KG1 (cell line): ENCODE measurements at regions not wholly inside any gene's neighbourhood (a gene's known extent, or its start where the extent isn't known, plus 50 kb on each side); places are given as distances from the start of the nearest gene placed in this dataset.
"Not testable (repeated sequence)": the region's sequence is repeated elsewhere in the genome, so short reads cannot be mapped to it uniquely, and the experiment has no call there.

Experiments used
- DNase-seq: peaks from one replicate; lab custom pipeline; 2025; lab: John Stamatoyannopoulos, UW

DNA sequence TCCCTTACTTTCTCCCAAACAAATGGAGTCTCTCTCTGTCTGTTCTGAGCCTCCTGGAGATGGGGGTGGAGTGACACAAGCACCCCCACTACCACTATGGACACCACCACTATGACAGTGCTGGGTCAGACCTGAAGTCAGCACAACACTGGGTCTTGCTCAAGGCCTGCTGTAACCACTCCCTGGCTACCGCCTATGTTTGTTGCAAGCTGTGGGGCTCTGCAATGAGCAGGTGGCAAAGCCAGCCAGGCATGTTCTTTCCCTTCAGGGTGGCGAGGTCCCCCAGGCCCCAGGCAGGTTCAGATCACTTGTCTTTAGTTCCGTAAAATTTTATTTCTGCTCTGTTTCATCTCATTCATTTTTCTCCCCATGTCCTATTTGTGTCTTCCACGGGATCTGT lies 349.8 kb downstream of the TMEM121 start:
- DNase-seq, result no peak

DNA sequence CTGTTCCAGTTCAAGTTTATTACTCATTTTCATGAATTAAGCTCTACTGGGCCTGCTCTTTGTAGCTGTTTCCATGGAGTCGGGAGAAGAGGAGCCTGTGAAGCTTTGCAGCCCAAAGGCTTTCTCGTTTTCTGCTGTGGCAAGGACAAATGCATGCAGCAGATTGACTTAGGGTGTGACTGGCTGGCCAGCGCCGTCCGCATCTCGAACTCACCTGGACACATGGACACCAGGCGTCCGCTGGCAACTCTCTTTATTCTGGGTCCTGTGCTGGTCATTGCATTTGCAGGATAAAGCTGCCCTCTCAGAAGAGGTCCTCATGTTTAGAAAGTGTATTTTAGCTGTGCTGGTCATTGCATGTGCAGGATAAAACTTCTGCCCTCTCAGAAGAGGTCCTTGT lies 350.4 kb downstream of the TMEM121 start:
- DNase-seq, result no peak

DNA sequence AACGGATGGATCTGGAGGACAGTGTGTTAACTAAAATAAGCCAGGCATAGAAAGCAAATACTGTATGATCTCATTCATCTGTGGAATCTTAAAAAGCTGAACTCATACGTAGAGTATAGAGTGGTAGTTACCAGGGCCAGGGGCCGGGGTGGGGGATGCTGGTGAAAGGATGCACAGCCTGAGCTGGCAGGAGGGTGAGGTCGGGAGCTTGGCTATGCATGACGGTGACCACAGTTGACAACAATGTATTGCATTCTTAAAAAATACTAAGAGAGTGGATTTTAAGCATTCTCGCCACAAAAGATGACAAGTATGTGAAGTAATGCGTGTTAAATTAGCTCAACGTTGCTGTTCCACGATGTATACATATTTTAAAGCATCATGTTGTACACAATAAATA lies 351.3 kb downstream of the TMEM121 start:
- no peak for DNase-seq

DNA sequence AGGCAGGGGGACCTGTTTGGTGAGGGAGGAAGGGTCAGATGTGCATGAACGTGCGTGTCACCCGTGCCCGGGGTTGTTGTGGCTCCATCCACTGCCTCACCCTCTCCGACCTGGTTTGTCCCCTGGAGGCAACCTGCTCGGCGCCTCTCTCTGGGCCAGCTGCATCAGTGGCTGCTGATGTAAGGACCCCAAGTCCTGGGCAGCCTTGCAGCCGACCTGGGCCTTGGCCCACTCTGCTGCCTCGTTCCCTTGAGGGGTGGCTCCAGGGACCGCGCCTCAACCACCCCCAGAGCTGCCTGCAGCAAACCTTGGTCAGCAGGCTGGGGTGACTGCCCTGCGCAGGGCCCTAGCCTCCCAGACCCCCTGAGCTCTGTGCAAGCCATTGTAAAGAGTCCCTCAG lies 351.7 kb downstream of the TMEM121 start:
- DNase-seq, result no peak

DNA sequence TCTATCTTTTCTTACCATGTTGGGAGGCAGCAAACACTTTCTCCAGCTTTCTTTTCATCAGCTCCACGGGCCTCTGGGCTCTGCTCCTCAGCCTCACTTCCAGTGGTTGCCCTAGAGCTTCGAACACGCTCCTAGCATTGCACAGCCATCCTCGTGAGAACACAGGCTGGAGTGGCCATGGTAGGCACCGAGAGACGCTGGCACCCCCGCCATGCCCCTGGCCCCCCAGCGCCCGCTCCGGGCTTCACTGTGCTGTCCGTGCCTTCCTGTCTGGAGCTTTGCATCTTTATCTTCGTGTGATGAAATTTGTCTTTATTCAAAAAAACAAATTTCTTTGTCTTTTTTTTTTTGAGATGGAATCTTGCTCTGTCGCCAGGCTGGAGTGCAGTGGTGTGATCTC lies 352.2 kb downstream of the TMEM121 start:
- no peak for DNase-seq

DNA sequence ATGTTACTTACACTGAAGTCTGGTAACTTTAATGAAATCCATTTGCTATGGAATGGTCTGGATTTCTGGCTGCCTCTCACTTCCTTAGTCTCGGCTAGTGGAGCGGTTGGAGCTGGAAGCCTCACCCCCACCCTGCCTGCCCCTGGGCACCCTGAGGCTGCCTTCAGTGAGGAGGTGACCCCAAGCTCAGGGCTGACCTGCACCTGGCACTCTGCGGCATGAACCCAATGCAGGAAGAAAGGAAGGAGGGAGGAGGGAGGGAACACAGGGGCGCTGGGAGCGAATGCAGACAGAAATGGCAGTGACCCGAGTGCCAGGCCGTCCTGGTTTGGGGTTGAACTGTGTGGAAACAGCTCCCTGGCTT lies 353.1 kb downstream of the TMEM121 start:
- DNase-seq, result no peak

DNA sequence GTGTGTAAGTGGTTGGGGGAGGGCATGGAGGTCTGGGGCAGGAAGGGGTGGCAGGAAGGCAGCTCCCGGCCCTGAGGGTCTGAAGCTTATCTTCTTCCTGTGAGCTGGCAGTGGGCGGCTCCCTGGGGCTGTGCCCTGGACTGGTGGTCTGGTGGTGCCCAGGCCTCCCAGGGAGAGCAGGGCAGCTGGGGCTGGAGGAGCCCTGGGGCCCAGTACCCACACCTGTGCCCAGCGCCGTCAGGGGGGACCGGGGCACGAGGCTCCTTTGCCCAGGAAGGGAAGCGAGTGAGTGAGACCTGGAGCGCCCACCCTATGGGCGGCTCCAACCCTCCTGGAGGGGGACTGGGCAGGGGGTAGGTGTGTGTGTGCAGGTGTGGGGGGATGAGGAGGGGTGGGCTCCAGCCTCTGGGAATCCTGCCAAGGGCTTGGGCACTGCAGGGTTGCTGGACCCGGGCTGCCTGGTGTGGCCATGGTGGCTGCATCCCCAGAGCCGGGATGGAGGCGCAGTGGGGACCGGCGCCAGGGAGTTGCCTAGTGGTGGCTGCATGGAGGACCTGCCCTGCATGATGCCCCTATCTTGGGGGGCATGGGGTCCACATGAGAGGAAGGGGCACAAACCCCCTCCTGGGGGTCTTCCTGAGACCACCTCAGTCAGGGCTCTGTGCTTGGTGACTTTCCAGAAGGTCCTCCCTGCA lies 353.6 kb downstream of the TMEM121 start:
- peak; percentile 77 for DNase-seq

DNA sequence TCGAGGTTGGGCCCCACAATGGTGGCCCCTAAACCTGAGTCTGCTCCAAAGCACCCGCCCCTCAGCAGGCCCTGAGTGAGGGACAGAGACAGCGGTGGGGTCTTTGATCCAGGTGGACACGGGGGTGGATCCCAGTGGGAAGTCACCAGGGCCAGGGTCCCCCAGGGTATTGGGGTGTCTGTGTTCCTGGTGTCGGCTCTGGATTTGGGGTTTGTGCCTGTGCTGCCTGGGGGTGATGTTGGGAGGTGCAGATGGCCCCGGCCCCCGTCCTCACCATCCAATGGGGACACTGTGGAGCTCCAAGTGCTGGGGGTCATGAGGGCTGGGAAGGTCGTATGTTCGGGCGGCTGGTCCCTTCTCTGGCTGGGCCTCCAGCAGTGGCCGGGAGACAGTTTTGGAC lies 354.2 kb downstream of the TMEM121 start:
- no peak for DNase-seq

DNA sequence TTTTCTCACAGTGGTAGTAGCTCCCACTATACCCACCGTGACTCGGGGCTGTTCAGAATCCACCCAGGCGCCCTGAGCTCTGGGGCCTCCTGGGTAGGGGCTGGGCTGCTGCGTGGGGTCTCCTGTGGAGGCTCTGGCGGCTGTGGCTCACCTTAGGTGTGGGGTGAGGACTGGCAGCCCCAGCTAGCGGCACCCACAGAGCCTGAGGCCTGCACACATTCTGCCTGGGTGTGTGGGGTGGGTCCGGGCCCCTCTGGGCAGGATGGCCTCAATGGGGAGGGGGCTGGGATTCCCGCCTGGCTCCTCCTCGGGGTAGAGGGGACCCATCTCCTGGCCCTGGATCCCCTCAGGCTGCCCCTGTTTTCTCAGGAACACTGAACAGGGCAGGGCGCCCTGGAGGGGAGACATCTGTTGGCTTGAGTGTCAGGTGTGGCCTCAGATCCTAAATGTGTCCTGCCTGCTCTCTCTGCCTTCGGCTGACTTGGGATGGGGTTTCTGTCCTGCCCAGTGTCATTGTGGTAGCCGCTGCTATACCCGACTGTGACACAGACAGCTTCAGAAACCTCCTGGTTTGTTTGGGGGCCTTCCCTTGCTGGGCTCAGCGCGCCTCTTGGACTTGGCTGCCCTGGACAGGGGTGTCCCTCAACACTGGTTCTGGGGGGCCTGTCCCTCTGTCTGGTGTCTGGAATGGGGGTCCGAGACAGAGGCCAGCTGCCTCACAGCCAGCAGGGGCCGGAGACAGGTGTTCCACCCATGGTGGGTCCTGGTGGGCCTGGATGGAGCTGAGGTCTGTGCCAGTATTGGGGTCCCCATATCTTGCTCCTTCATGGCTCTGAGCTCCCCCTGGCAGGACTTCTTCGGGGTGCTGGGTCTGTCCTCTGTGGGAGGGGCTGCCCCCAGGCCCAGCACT lies 354.9 kb downstream of the TMEM121 start:
- no peak for DNase-seq

DNA sequence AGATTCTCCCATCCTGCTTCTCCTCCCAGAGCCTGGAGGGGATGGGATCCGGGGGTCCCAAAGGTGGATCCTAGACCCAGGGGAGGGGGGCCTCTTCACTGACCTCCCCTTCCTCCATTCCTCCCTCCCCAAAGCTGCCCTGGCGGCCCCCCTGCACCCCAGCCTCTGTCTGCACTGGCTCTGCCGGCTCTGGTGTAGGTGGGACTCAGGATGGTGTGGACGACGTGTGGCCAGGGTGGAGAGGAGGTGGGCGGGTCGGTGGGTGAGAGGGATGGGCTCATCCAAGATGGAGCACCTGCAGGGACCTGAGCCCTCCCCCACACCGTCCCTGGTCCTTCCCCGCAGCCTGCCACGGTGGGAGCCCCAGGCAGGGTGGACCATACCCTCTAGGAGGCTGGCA lies 355.6 kb downstream of the TMEM121 start:
- DNase-seq, result not testable (repeated sequence)

DNA sequence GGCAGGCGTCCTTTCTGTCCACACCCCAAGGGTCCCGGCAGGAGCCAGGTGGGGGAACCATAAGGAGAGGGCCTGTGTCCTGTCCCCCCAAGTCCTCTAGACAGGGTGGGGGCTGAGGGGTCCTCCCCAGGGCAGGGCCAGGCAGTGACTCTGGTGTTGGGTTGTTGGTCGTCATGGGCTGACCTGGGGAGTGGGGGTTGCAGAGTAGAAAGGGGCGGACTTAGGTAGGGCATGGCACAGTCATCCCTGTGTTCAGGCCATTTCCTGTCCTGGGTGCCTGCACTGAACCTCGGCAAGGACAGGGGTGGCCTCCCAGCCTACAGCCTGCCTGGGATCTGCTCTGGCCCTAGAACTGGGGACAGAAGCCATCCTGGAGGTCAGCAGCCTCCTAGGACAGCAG lies 356.2 kb downstream of the TMEM121 start:
- no peak for DNase-seq

DNA sequence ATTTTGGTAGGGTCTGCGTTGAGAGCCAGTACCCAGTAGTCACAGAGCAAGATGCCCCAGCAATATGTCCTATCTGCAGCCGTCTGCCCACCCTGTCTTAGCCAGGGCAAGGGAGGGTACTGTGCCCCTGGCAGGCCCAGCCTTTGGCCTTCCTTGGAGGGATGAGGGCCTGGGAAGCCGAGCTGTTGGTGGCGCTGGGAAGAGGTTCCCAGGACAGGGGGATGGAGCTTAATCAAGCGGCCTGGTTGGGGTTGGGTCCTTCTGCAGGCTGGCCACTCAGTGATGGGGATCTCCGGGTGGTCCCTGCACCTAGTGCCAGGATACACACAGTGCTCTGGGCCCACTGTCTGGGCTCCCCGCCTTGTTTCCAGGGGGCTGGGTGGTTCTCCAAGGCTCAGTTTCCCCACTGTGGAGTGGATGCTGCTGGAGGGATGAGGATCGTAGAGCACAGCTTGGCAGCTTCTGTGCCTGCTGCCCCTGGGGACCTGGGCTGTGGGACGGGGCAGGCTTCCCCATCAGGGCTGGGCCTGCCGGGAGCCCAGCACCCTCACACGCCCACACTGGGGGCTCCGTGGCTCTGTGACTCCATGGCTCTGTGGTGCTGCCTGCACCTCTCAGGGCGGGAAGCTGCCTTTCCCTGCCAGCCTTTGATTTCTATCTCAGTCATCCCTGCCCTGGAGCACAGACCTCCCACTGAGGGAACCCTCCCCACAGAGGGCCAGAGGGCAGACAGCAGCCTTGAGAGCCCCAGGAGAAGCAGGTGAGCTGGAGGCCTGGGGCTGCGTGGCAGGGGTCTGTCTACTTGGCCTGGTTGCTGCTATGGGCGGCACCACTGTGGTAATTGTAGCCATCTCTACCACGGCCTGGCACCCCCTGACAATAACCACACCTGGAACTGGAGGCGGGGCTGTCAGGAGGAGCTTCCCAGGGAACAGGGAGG lies 357.0 kb downstream of the TMEM121 start:
- no peak for DNase-seq

DNA sequence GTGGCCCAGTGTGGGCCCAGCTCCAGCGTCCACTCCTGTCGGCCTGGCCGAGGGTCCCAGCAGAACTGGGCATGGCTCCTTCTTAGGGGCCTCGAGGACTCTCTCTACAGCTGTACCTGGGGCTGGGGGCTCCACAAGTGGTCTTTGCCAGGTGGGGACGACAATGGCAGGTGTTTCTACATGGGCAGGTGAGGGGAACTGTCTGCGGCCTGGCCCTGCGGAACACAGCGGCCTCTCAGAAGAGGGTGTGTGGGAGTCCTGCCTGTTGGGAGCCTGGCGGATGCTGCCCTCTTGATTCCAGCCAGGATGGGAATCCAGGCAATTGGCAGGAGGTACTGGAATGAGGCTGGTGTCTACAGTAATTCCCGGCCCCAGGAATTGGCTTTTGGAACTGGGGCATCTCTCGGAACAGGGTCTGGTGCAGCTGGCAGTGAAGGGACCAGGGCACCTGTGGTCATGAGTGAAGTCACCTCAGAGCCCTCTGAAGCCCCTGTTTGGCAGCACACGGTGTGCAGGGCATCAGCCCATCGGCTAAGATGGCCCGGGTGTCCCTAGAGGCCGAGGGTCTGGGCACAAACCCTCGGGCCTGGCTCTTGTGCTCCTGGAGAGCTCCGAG lies 357.9 kb downstream of the TMEM121 start:
- DNase-seq, result not testable (repeated sequence)

DNA sequence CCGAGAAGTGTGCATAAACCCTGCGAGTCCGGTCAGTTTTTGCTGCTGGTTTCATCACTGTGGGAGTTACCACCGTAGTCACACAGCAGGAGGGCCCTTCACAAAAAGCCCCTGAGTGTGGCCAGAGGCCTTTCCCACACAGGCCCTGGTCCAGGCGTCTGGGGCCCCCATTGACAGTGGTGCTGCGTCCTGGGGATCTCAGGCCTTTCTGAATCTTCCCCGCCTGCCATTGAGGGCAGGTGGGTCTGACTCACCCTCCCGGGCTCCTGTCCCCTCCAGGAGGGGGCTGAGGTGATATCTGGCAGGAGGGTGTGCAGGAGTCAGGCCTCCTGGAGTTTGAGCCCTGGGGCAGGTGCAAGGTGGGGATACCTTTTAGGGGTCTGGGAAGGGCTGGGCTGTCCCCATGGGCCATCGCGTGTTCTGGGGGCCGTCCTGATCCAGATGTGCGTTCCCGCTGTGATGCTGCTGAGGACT lies 358.5 kb downstream of the TMEM121 start:
- no peak for DNase-seq

DNA sequence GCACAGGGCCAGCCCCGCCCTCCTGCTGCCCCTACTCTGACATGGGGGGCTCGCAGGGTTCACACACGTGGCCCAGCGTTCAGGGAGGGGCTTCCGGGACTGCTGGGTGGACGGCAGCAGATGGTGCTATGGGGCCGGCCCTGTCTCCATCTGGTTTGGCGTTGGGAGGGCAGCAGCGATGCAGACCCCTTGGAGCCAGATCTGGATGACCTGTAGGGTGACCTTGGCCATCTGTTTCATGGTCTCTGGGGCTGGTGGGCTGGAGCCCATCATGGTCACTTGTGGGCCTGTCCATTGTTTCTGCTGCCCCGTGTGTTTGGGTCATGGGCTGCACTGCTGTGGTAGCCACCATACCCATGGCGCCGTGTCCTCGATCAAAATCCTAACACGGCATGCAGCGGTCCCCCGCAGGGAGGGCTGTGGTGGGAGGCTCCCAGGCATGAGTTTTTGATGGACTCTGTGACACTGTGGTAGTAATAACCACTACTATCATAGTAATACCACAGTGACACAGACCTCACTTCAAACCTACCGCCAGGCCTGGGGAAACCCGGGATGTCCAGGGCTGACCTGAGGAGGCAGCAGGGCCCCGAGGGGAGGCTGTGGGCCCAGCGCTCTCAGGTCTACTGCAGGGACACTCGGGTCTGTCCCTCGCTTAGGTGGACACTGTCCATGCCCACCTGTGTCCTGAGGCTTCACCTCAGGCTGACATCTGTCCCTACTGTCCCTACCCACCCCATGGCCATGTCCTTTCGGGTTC lies 359.4 kb downstream of the TMEM121 start:
- no peak for DNase-seq

DNA sequence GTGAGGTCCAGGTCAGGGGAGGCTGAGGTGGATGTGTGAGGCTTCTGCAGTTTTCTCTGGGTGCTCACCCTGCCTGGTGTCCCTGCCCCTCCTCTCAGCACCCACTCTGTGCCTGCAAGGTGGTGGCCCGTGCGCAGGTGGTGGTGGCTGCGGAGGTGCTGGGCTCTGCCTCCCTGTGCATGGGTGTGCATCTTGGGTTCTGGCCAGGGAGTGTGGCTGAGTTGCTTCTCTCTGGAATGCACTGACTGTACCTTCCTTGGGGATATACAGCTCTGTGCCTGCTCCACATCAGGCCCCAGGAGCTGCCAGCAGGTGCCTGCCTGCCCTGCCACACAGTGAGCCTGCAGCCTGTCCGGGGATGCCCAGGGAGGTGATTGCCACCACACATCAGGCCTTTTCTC lies 360.4 kb downstream of the TMEM121 start:
- not testable (repeated sequence) for DNase-seq

DNA sequence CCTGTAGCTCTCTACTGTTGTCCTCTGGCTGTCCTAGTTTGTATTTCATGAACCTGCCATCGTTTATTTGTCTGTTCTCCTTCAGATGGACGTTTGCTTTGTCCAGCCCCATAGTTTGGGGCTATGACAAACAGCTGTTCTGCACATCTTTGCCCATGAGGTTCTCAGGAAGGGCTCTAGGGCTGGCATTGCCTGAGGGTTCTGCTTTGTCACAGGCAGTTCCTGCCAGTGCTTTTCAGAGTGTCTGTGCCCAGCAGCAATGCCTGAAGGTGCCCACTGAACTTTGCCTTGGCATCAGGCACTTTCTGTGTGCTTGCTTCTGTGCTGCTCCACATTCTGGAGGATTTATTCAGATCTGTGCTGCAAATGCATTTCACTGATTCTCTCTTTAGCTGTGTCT lies 361.3 kb downstream of the TMEM121 start:
- DNase-seq, result no peak

DNA sequence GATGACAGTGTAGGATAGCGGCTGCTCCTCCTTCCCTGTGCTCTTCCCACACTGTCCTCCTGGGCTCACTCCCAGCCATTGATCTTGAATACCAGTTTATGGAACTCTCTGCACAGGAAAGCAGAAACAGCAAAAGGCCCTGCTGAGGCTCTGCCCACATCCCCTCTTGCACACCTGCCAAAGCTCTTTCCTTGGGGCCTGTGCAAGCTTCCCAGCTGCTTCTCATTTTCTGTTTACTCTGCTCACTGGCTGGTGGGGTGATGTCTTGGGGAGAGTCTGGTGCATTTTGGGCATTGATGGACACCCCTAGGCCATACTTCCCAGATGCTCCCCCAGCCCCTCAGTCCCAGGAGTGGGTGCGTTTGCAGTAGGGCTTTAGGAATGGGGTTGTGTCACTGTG lies 361.8 kb downstream of the TMEM121 start:
- no peak for DNase-seq

DNA sequence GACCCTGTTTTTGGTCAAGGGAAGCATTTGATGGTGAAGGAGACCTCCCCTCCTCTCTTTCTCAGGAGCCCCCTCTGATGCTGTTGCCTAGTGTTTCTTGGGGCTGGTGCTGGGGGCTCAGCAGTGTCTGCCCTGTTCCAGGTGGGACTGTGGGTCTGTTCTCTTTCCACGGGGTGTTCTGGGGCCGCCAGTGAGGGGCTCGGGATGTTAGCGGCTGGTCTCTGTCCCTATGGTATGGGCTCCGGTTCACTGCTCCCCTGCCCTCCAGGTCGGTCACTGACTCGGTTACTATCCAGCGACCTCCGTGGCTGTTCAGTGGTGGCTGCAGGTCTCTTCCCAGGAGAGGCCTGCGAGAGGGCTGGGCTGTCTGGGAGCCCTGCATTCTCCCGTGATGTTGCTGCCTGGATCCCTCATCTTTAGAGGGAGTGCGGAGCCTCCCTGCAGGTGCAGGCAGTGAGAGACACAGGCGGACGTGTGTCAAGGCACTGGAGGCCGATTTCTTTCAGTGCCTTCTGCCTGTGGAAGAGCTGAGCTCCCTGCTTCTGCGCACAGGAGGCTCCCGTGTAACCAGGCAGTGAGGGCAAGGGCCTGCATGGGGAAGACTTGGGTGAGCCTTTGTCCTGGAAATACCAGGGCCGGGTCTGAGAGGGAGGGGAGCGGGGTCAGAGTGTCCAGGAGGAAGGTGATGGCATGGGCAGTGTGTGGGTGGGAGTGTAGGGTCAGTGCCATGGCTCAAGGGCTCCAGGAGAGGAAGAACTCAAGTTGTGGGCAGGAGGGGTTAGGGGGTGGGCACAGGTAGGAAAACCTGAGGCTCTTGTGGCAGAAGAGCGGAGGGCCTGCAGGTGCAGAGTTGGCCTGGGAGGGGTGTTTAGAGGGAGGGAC lies 362.6 kb downstream of the TMEM121 start:
- DNase-seq, result no peak
